Upper lobe of left lung (tissue), 4 donors: ENCODE measurements at regions not wholly inside any gene's neighbourhood (a gene's known extent, or its start where the extent isn't known, plus 50 kb on each side); places are given as distances from the start of the nearest gene placed in this dataset.

Experiments used
- CTCF ChIP-seq, 6 experiments: fragments of 450-650 bp in 4 of 6; fragments of 200-600 bp in 2 of 6; sonication (generic) in 2 of 6; IDR thresholded peaks; one replicate each; pipeline ENCODE4 v1.5.1; 2016 to 2019; ENCODE audit warnings: antibody characterized with exemption in 6 of 6
- EP300 ChIP-seq, 4 donors: sonication (generic); formaldehyde crosslinking; IDR thresholded peaks; one replicate each; pipeline ENCODE4 v1.5.1; 2017; ENCODE audit warnings: antibody characterized with exemption in 4 of 4, control low read depth in 2 of 4
- POLR2AphosphoS5 ChIP-seq, 2 donors: sonication (generic); formaldehyde crosslinking; IDR thresholded peaks; one replicate each; pipeline ENCODE4 v1.5.1; 2017; ENCODE audit warnings: antibody characterized with exemption in 2 of 2

- TF ChIP-seq CTCF (IDR thresholded peaks at IDR 0.05) (no peak), EP300 (IDR thresholded peaks at IDR 0.05) (no peak), POLR2AphosphoS5 (IDR thresholded peaks at IDR 0.05) (no peak)
Measured at GRCh38 chrX:126733874-126734273, 85.7 kb upstream of the PRR32 start.
